ENCODE measurements at regions not wholly inside any gene's neighbourhood (a gene's known extent, or its start where the extent isn't known, plus 50 kb on each side); places are given as distances from the start of the nearest gene placed in this dataset.

DNA sequence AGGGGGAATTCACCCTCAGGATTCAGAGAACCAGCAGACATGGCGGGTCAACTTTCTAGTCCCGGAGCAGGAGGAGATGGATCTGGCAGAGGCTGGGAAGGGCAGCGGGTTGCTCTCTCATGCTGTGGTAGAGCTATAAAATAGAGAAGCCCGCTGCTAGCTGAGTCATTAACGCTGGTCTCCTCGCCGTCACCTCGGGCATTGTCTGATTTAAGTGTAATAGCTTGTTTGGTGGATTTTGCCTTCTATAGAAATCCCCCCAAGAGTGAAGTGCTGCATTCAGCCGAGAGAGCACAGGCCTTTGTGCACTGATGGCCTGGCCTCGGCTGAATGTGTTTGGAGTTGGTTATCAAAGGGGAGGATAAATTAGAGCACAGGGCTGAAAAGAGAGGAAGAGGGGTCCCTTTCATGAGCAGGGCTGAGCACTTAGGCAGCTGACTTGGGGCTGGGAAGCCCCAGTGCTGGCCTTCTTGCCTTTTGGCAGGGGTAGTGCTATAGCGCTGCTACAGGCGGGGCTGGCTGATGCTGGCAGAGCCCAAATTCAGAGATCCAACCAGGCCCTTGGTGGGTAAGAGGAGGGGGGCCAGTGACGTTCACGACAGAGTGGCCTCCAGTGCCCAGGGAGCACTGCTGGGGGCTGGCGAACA is 161.1 kb upstream of the CADM1 start:
- TF ChIP-seq, protein P1, sequence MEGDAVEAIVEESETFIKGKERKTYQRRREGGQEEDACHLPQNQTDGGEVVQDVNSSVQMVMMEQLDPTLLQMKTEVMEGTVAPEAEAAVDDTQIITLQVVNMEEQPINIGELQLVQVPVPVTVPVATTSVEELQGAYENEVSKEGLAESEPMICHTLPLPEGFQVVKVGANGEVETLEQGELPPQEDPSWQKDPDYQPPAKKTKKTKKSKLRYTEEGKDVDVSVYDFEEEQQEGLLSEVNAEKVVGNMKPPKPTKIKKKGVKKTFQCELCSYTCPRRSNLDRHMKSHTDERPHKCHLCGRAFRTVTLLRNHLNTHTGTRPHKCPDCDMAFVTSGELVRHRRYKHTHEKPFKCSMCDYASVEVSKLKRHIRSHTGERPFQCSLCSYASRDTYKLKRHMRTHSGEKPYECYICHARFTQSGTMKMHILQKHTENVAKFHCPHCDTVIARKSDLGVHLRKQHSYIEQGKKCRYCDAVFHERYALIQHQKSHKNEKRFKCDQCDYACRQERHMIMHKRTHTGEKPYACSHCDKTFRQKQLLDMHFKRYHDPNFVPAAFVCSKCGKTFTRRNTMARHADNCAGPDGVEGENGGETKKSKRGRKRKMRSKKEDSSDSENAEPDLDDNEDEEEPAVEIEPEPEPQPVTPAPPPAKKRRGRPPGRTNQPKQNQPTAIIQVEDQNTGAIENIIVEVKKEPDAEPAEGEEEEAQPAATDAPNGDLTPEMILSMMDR (IDR thresholded peaks at IDR 0.05; ENCODE audit: partially characterized antibody, unreplicated experiment), result no peak
- DNase-seq, result no peak
- Mint-ChIP-seq H3K27ac (ENCODE audit: unreplicated experiment) (peak overlapping the region; percentile 59), H3K36me3 (ENCODE audit: unreplicated experiment) (no peaks in the 10 kb centered on the region), H3K4me3 (ENCODE audit: unreplicated experiment) (no peak overlapping the region), H3K9me3 (ENCODE audit: unreplicated experiment) (no peaks in the 10 kb centered on the region), H3K27me3 (ENCODE audit: unreplicated experiment) (peaks cover 6% of the 10 kb centered on the region), H3K4me1 (ENCODE audit: low read depth, unreplicated experiment) (peaks cover 38% of the 10 kb centered on the region)

DNA sequence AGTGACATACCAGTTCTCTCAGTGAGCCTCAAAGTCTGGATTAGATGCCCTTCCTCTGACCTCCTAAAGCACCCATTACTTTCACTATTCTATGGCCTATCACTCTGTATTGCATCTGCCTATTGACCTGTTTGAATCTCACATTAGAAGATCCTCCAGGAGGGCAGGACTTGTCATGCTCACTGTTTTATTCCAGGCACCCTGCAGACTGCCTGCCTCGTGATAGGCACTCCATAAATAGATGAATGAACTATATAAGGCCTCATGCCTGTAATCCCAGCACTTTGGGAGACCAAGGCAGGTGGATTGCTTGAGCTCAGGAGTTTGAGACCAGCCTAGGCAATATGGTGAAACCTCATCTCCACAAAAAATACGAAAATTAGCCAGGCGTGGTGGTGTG is 160.1 kb upstream of the CADM1 start:
- H3K4me1 Mint-ChIP-seq (ENCODE audit: low read depth, unreplicated experiment), result peaks cover 37% of the 10 kb centered on the region
- TF ChIP-seq, protein P1 (IDR thresholded peaks at IDR 0.05; ENCODE audit: partially characterized antibody, unreplicated experiment), result no peak
- H3K9me3 Mint-ChIP-seq (ENCODE audit: unreplicated experiment), result no peaks in the 10 kb centered on the region
- H3K27ac Mint-ChIP-seq (ENCODE audit: unreplicated experiment), result no peak overlapping the region
- peaks cover 6% of the 10 kb centered on the region for H3K27me3 Mint-ChIP-seq (ENCODE audit: unreplicated experiment)
- H3K4me3 Mint-ChIP-seq (ENCODE audit: unreplicated experiment), result no peak overlapping the region
- DNase-seq, result no peak
- no peaks in the 10 kb centered on the region for H3K36me3 Mint-ChIP-seq (ENCODE audit: unreplicated experiment)

DNA sequence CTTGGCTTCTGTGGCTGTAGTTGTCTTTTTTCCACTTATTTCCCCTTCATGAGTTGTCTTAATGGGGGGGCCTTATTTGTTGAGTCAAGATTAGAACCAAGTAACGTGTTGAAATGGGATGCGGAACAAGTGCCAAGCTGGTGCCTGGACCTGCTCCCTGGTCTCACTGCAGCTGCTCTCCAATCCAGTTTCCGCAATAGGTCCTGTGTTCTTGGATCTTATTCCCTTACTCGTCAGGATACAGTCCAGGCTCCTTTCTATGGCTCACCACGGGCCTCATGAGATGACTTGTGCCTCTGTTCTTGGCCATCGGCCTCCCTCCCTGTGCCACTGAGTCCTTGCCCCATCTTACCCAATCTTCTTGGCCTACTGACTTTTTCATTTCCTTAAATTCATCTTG is 159.6 kb upstream of the CADM1 start:
- H3K4me3 Mint-ChIP-seq (ENCODE audit: unreplicated experiment), result no peak overlapping the region
- peaks cover 39% of the 10 kb centered on the region for H3K4me1 Mint-ChIP-seq (ENCODE audit: low read depth, unreplicated experiment)
- no peaks in the 10 kb centered on the region for H3K36me3 Mint-ChIP-seq (ENCODE audit: unreplicated experiment)
- TF ChIP-seq, protein P1 (IDR thresholded peaks at IDR 0.05; ENCODE audit: partially characterized antibody, unreplicated experiment), result no peak
- peaks cover 6% of the 10 kb centered on the region for H3K27me3 Mint-ChIP-seq (ENCODE audit: unreplicated experiment)
- H3K27ac Mint-ChIP-seq (ENCODE audit: unreplicated experiment), result no peak overlapping the region
- no peak for DNase-seq
- H3K9me3 Mint-ChIP-seq (ENCODE audit: unreplicated experiment), result no peaks in the 10 kb centered on the region

DNA sequence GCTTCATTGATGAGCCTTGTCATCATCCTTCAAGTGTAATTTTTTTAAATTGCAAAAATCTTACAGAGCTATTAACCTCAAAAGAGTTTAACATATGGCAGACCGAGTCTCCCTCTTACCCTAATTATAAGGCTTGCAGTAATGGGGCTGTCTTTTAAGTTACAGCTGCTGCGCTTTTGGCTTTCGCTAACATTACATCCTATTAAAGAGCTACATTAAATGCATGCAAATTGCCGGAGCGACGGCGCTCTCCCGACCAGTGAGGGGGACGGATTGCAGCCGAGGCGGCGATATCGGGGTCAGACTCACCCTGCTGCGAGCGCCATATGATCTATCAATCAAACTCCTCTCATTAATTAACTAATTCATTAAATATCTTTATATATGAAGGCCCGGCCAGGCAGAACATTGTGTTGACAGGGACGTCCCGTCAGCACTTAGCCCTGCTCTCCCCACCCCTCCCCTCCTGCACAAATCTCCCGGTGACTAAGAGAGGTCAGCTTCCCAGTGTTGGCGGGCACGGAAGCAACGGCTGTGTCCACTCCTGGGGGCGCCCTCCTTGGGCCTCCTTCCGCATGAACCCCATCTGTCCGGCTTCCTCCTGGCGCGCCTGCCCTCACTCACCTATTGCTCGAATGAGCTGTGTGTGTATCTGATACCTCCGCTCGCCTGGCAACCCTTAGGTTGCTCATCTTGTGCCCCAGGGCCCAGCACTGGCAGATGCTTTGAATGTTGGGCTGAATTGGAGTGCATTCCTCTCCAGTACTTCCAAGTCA is 156.0 kb upstream of the CADM1 start:
- Mint-ChIP-seq H3K4me3 (ENCODE audit: unreplicated experiment) (peak overlapping the region; percentile 76), H3K9me3 (ENCODE audit: unreplicated experiment) (peaks cover 5% of the 10 kb centered on the region), H3K27me3 (ENCODE audit: unreplicated experiment) (peaks cover 7% of the 10 kb centered on the region), H3K4me1 (ENCODE audit: low read depth, unreplicated experiment) (peaks cover 35% of the 10 kb centered on the region), H3K36me3 (ENCODE audit: unreplicated experiment) (no peaks in the 10 kb centered on the region), H3K27ac (ENCODE audit: unreplicated experiment) (peak overlapping the region; percentile 83)
- peak; percentile 59 for DNase-seq
- TF ChIP-seq, protein P1 (IDR thresholded peaks at IDR 0.05; ENCODE audit: partially characterized antibody, unreplicated experiment), result no peak
